Fibroblast of the conjunctiva (primary cell): ENCODE measurements at regions not wholly inside any gene's neighbourhood (a gene's known extent, or its start where the extent isn't known, plus 50 kb on each side); places are given as distances from the start of the nearest gene placed in this dataset.

ENCODE experiments used
- DNase-seq: peaks from one replicate; pipeline ENCODE4 v3.0.0-alpha.2; 2010; ENCODE audit warnings: low read depth

- DNase-seq: peak; percentile 98
Measured at GRCh38 chr6:26216359-26216885, 129.2 kb downstream of the HFE start.

GRCh38 chr6:26216886-26217713, 129.9 kb downstream of the HFE start:
- peak; percentile 85 for DNase-seq

- DNase-seq: no peak
Measured at GRCh38 chr6:26217714-26218075, 130.5 kb downstream of the HFE start.

- no peak for DNase-seq
Measured at GRCh38 chr6:26218824-26219223, 131.6 kb downstream of the HFE start.

- DNase-seq: no peak
Measured at GRCh38 chr6:26220145-26220970, 133.1 kb downstream of the HFE start.

- DNase-seq: no peak
Measured at GRCh38 chr6:26221186-26221585, 134.0 kb downstream of the HFE start.

- no peak for DNase-seq
Measured at GRCh38 chr6:26222571-26222970, 135.3 kb downstream of the HFE start.

- DNase-seq: no peak
Measured at GRCh38 chr6:26223228-26223627, 136.0 kb downstream of the HFE start.

- peak; percentile 94 for DNase-seq
Measured at GRCh38 chr6:26223650-26224546, 136.7 kb downstream of the HFE start.

- no peak for DNase-seq
Measured at GRCh38 chr6:26224547-26224912, 137.3 kb downstream of the HFE start.

- peak; percentile 96 for DNase-seq
Measured at GRCh38 chr6:26224940-26225847, 138.0 kb downstream of the HFE start.

GRCh38 chr6:26225848-26226578, 138.8 kb downstream of the HFE start:
- DNase-seq: no peak

- no peak for DNase-seq
Measured at GRCh38 chr6:26226579-26226967, 138.4 kb upstream of the BTN3A2 start.

GRCh38 chr6:26230351-26230750, 134.6 kb upstream of the BTN3A2 start:
- no peak for DNase-seq

- no peak for DNase-seq
Measured at GRCh38 chr6:26231006-26231587, 133.9 kb upstream of the BTN3A2 start.

- DNase-seq: no peak
Measured at GRCh38 chr6:26232306-26232939, 132.6 kb upstream of the BTN3A2 start.

GRCh38 chr6:26232940-26233648, 131.9 kb upstream of the BTN3A2 start:
- peak; percentile 69 for DNase-seq

GRCh38 chr6:26233649-26234420, 131.2 kb upstream of the BTN3A2 start:
- DNase-seq: peak; percentile 70
